Suprapubic skin (tissue), 4 donors: ENCODE measurements at regions not wholly inside any gene's neighbourhood (a gene's known extent, or its start where the extent isn't known, plus 50 kb on each side); places are given as distances from the start of the nearest gene placed in this dataset.
"Not testable (repeated sequence)": the region's sequence is repeated elsewhere in the genome, so short reads cannot be mapped to it uniquely, and the experiment has no call there.

Experiments
- DNase-seq, 2 donors: peaks; one replicate each; pipeline ENCODE4 v3.0.0-alpha.2; 2019; ENCODE audit warnings: low spot score in 2 of 2
- H3K27ac ChIP-seq: fragments of 200-600 bp; sonication (generic); one replicate; pipeline ENCODE4 v1.5.1; 2019
- H3K27me3 ChIP-seq: fragments of 200-600 bp; sonication (generic); one replicate; pipeline ENCODE4 v1.5.1; 2019
- H3K36me3 ChIP-seq: fragments of 200-600 bp; sonication (generic); one replicate; pipeline ENCODE4 v1.5.1; 2019
- H3K4me1 ChIP-seq: fragments of 200-600 bp; sonication (generic); one replicate; pipeline ENCODE4 v1.5.1; 2019
- H3K4me3 ChIP-seq: fragments of 200-600 bp; sonication (generic); one replicate; pipeline ENCODE4 v1.5.1; 2019; ENCODE audit warnings: mild to moderate bottlenecking
- H3K9me3 ChIP-seq: fragments of 200-600 bp; sonication (generic); one replicate; pipeline ENCODE4 v1.5.1; 2019
- CTCF ChIP-seq, 2 donors: fragments of 200-600 bp in 1 of 2; fragments of 450-650 bp in 1 of 2; sonication (generic) in 1 of 2; IDR thresholded peaks; one replicate each; pipeline ENCODE4 v1.5.1; 2016 to 2019; ENCODE audit warnings: antibody characterized with exemption in 2 of 2, mild to moderate bottlenecking in 1 of 2, moderate library complexity in 1 of 2
- EP300 ChIP-seq: sonication (generic); formaldehyde crosslinking; IDR thresholded peaks from one replicate; pipeline ENCODE4 v1.6.1; 2017; ENCODE audit warnings: antibody characterized with exemption
- POLR2A ChIP-seq, 2 donors: fragments of 450-650 bp; IDR thresholded peaks; one replicate each; pipeline ENCODE4 v1.6.1; 2017; ENCODE audit warnings: antibody characterized with exemption in 2 of 2, mild to moderate bottlenecking in 2 of 2, moderate library complexity in 2 of 2
- POLR2AphosphoS5 ChIP-seq, 3 donors: sonication (generic); formaldehyde crosslinking; IDR thresholded peaks; one replicate each; pipeline ENCODE4 v1.6.1; 2017; ENCODE audit warnings: antibody characterized with exemption in 3 of 3
- WGBS: methylation state at CpG from one replicate; pipeline ENCODE4 v1.1.5; 2018; 5-methylcytosine and 5-hydroxymethylcytosine counted together

- no peak for TF ChIP-seq POLR2A (IDR thresholded peaks at IDR 0.05)
- no peak for TF ChIP-seq POLR2AphosphoS5 (IDR thresholded peaks at IDR 0.05)
- no peak for TF ChIP-seq EP300
- no peak for TF ChIP-seq CTCF (IDR thresholded peaks at IDR 0.05)
- H3K27ac ChIP-seq: no peak overlapping the region
- H3K36me3 ChIP-seq: no peaks in the 10 kb centered on the region
- no peaks in the 10 kb centered on the region for H3K9me3 ChIP-seq
- H3K27me3 ChIP-seq: no peaks in the 10 kb centered on the region
- 86% methylated on average over 10 of the region's 10 CpGs for WGBS
- no peak for DNase-seq
- H3K4me1 ChIP-seq: no peaks in the 10 kb centered on the region
- no peak overlapping the region for H3K4me3 ChIP-seq
Observed at GRCh38 chr1:240722788-240723187, 110.8 kb upstream of the GREM2 start.

GRCh38 chr1:240720976-240721375 is 109.0 kb upstream of the GREM2 start:
- DNase-seq: no peak
- Histone ChIP-seq H3K9me3 (no peaks in the 10 kb centered on the region), H3K27ac (no peak overlapping the region), H3K4me3 (no peak overlapping the region), H3K27me3 (no peaks in the 10 kb centered on the region), H3K4me1 (no peaks in the 10 kb centered on the region), H3K36me3 (no peaks in the 10 kb centered on the region)
- no peak for TF ChIP-seq EP300
- TF ChIP-seq POLR2A (IDR thresholded peaks at IDR 0.05): no peak
- TF ChIP-seq CTCF (IDR thresholded peaks at IDR 0.05): no peak
- TF ChIP-seq POLR2AphosphoS5 (IDR thresholded peaks at IDR 0.05): no peak
- WGBS: 55% methylated on average over 6 of the region's 6 CpGs

- TF ChIP-seq POLR2AphosphoS5 (IDR thresholded peaks at IDR 0.05) (peak in 1 of 3 donors; percentile 59), EP300 (no peak), POLR2A (IDR thresholded peaks at IDR 0.05) (no peak), CTCF (IDR thresholded peaks at IDR 0.05) (no peak)
- Histone ChIP-seq H3K9me3 (no peaks in the 10 kb centered on the region), H3K27ac (peak overlapping the region; percentile 50), H3K4me1 (no peaks in the 10 kb centered on the region), H3K4me3 (no peak overlapping the region), H3K27me3 (no peaks in the 10 kb centered on the region), H3K36me3 (no peaks in the 10 kb centered on the region)
- WGBS: 53% methylated on average over 8 of the region's 8 CpGs
- DNase-seq: no peak
Observed at GRCh38 chr1:240719953-240720700, 108.2 kb upstream of the GREM2 start.

- not testable (repeated sequence) for H3K27ac ChIP-seq, H3K9me3 ChIP-seq, DNase-seq, H3K27me3 ChIP-seq, H3K4me1 ChIP-seq, H3K4me3 ChIP-seq, H3K36me3 ChIP-seq
- 90% methylated on average over 4 of the region's 4 CpGs for WGBS
Observed at GRCh38 chr1:240716538-240716937, 104.6 kb upstream of the GREM2 start.

- Histone ChIP-seq H3K36me3 (no peaks in the 10 kb centered on the region), H3K4me3 (no peak overlapping the region), H3K27ac (no peak overlapping the region), H3K27me3 (no peaks in the 10 kb centered on the region), H3K4me1 (peaks cover 3% of the 10 kb centered on the region), H3K9me3 (no peaks in the 10 kb centered on the region)
- no peak for TF ChIP-seq POLR2A (IDR thresholded peaks at IDR 0.05)
- no peak for TF ChIP-seq CTCF (IDR thresholded peaks at IDR 0.05)
- TF ChIP-seq EP300: no peak
- no peak for TF ChIP-seq POLR2AphosphoS5 (IDR thresholded peaks at IDR 0.05)
- no peak for DNase-seq
- 85% methylated on average over 8 of the region's 8 CpGs for WGBS
Observed at GRCh38 chr1:240714568-240715292, 102.8 kb upstream of the GREM2 start.
